Skeletal muscle cell (primary cell): ENCODE measurements at regions not wholly inside any gene's neighbourhood (a gene's known extent, or its start where the extent isn't known, plus 50 kb on each side); places are given as distances from the start of the nearest gene placed in this dataset.
"Not testable (repeated sequence)": the region's sequence is repeated elsewhere in the genome, so short reads cannot be mapped to it uniquely, and the experiment has no call there.

Source experiments
- DNase-seq: peaks from one replicate; pipeline ENCODE4 v3.0.0-alpha.2; 2010; ENCODE audit warnings: low read depth
- H3K4me3 ChIP-seq: 2 replicates; pipeline ENCODE4 v1.5.1; 2011; ENCODE audit warnings: low read depth, mild to moderate bottlenecking, control low read depth, low read length, moderate library complexity

- H3K4me3 ChIP-seq: no peak overlapping the region
- peak; percentile 93 for DNase-seq
These were observed 135.9 kb downstream of the TMEM30B start for GRCh38 chr14:61145034-61145902.

DNA sequence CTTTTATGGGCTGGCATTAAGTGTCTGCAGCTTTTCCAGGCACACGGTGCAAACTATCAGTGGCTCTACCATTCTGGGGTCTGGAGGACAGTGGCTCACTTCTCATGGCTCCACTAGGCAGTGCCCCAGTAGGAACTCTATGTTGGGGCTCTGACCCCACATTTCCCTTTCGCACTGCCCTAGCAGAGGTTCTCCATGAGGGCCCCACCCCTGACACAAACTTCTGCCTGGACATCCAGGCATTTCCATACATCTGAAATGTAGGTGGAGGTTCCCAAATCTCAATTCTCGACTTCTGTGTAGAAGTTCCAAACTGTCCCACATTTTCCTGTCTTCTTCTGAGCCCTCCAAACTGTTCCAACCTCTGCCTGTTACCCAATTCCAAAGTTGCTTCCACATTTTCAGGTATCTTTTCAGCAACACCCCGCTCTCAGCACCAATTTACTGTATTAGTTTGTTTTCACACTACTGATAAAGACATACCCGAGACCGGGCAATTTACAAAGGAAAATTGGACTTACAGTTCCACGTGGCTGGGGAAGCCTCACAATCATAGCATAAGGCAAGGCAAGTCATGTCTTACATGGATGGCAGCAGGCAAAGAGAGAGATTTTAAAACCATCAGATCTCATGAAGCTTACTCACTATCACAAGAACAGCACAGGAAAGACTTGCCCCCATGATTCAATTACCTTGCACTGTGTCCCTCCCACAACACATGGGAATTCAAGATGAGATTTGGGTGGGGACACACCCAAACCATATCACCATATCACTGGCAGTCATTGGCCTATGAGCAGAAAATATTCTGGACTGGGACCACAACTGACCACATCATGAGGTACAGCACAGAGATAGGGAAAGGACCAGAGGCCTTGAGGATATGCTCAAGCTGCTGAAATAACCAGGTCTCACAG lies 136.8 kb downstream of the TMEM30B start:
- H3K4me3 ChIP-seq, DNase-seq: not testable (repeated sequence)

GRCh38 chr14:61140872-61141271 lies 140.3 kb downstream of the TMEM30B start:
- no peak overlapping the region for H3K4me3 ChIP-seq
- peak; percentile 88 for DNase-seq

DNA sequence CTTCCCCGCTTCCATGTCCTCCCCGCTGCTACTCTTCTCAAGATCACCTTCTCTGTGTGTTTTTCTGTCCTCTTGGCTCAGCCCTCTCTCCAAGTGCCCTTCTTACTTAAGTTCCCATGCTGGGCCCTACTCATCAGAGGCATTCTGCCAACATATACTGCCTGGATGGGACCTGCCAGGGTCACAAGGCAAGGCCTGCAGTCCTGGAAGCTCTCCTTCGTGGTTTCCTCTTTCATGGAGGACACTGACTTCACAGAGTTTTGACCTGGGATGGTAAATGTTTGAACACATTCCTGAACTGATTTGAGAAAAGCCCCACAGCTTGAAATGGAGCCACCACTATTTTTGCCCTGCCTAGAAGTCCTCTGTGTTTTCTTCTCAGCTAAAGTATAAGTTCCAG lies 140.9 kb downstream of the TMEM30B start:
- H3K4me3 ChIP-seq: no peak overlapping the region
- DNase-seq: no peak

GRCh38 chr14:61139006-61139599 lies 142.0 kb downstream of the TMEM30B start:
- no peak overlapping the region for H3K4me3 ChIP-seq
- no peak for DNase-seq

DNA sequence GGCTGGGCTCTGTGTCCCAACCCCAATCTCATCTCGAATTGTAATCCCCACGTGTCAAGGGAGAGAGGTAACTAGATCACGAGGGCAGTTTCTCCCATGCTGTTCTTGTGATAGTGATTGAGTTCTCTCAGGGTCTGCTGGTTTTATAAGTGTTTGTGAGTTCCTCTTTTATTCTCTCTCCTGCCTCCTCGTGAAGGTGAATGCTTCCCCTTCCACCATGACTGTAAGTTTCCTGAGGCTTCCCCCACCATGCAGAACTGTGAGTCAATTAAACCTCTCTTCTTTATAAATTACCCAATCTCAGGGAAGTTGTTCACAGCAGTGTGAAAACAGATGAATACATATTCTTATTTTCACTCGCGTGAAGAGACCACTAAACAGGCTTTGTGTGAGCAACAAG lies 148.2 kb downstream of the TMEM30B start:
- DNase-seq: no peak
- H3K4me3 ChIP-seq: no peak overlapping the region

- no peak overlapping the region for H3K4me3 ChIP-seq
- DNase-seq: no peak
These were observed 148.8 kb downstream of the TMEM30B start for GRCh38 chr14:61132336-61132735.

DNA sequence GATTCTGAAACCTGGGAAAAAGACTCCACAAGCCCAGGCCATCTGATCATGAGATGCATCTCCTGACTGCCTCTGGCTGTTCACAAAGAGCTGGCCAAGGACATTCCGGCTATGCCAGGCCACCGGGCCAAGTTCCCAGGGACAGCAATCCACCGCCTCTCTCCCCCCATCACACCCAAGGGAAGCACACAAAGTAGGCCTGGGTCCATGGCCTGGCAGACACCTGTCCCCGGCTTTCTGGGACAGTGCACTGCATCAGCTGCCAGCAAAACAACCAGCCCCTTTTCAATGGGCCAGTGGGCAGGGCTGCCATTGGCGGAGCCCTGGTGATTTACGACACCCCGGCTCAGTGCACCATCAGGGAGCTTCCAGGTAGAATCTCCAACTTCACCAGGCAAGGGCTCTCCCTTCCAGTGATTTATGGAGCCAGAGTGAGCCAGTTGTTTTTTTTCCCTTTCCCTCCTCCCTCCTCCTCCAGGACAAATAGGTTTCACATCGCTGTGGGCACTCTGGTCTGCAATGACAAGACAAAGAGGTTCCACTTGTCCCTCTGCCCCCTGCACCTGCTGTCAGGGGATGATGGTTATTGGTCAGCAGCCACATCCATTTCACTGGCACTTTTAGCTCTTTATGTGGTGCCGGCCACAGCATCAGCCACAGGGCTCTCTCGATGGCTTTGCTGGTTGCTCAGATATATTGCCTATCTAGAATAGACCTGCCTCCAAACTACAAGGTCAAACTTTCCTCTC lies 149.6 kb downstream of the SLC38A6 start:
- DNase-seq: no peak

GRCh38 chr14:61129168-61129745 lies 148.2 kb downstream of the SLC38A6 start:
- H3K4me3 ChIP-seq: no peak overlapping the region
- no peak for DNase-seq

More for the DNA sequence above, 149.6 kb downstream of the SLC38A6 start:
- no peak overlapping the region for H3K4me3 ChIP-seq

DNA sequence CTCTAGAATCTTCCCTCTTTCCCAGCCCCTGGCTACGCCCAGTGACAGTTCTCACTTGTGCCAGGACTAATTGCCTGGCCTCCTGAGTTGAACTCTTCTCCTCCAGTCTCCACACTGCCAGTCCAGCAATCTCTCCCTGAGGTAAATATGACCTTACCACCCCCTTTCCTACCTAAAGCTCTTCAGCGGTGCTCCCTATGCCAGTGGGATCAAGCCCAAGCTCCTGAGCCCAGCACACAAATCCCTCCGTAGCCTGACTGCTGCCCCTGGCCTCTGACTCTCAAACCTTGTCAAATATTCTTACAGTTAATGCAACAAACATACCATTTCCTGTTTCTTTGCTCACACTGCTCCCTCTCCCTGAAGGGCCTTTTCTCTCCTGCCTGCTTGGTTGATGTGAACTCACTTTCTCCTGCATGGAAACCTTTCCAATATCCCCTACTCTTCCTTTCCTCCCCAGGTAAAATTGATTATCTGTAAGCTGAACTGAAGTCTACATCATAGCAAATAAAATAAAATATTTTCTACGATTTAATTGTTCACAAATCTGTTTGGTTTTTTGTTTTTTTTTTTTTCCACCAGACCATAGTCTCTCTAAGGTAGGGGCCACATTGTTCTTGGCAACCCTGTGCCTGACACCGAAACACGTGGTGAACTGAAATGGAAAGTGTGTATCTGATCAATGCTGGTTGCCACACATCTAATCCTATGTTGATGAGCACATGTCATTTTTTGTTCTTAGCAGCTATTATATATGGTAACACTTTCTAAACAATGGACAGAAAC lies 147.5 kb downstream of the SLC38A6 start:
- DNase-seq: no peak

GRCh38 chr14:61126603-61127498 lies 145.8 kb downstream of the SLC38A6 start:
- H3K4me3 ChIP-seq: no peak overlapping the region
- no peak for DNase-seq

More for the DNA sequence above, 147.5 kb downstream of the SLC38A6 start:
- no peak overlapping the region for H3K4me3 ChIP-seq

DNA sequence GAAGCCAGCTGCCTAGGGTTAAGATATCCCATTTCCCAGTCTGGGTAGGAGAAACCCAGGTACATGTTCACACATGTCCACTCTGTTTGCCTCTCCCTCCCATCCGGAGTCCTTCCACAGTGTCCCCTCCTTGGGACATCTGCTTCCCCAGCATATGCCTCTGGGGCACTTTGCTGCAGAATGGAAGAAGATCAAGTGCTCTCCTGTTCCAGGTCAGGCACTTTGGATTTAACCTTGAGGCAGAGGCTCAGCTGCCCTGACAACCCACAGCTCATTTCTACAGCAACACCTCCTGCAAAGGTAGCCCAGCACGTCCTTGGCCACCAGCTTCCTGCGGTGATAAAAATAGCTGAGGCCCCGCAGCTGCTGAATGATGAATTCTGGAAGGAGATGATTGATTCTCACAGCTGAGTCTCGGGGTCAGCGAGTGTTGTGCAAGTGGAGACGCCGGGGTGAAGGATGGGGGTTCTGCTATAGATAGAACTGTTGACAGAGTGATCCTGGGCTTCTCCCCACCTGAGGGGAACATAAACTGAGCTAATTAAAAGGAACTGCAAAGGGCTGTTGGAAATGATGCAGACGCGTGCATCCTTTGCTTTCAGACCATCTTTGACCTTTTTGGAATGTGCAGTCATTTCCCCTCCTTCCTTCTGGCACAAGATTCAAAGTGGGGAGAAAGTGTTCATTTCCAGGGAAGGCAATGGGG lies 145.0 kb downstream of the SLC38A6 start:
- DNase-seq: peak; percentile 55
- H3K4me3 ChIP-seq: no peak overlapping the region

DNA sequence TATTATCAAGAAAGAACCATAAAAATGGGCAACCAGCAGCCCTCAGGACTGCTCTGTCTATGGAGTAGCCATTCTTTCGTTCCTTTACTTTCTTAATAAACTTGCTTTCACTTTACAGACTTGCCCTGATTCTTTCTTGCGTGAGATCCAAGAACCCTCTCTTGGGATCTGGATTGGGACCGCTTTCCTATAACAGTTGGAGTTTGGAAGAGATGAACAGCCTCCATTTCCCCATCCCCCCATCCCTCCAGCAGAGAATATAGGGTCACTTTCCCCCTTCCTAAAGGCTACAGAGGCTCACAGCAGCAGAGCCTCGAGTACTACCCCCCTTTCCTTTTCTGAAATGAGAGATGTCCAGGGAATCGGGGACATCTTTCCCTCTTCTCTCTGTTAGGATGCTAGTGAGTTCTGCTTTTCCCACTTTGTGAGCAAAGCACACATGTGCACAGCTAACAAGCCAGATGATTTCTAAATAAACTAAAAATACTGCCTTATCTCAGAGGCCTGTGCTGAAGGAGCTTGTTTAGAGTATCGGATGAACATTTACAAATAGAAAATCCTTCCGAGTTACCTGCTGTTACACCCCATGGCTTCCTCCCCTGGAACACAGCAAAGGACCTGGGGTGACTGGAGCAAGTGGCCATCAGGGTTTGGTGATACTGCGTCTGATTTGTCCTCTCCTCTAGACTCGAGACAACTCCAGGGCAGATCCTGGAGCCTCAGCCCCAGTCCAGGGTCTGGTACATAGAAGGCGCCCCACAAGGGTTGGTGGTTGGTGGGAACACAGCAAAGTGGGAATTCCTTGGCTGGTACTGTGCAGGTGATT lies 144.2 kb downstream of the SLC38A6 start:
- DNase-seq: no peak
- H3K4me3 ChIP-seq: no peak overlapping the region

- DNase-seq: no peak
- H3K4me3 ChIP-seq: no peak overlapping the region
These were observed 141.8 kb downstream of the SLC38A6 start for GRCh38 chr14:61122862-61123261.

- no peak for DNase-seq
- H3K4me3 ChIP-seq: no peak overlapping the region
These were observed 140.3 kb downstream of the SLC38A6 start for GRCh38 chr14:61121355-61121787.

DNA sequence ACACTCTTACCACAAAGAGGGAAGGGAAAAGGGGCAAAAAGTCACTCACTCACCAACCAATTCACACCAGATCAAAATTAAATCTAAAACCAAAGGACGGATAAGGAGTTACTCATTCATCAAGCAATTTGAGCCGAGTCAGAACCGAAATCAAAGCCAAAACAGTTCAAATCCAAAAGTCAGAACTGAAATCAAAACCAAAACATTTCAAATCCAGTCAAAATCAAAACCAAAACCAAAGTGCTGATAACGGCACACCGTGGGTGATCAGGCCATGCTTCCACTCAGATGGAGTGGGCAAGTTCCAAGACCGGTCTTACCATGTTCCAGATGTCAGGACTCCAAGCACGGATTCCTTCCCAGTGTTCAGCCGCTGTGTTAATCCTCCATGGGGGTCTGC lies 139.5 kb downstream of the SLC38A6 start:
- H3K4me3 ChIP-seq: no peak overlapping the region
- no peak for DNase-seq
